CD14-positive monocyte (primary cell): ENCODE measurements at regions not wholly inside any gene's neighbourhood (a gene's known extent, or its start where the extent isn't known, plus 50 kb on each side); places are given as distances from the start of the nearest gene placed in this dataset.
A peak's percentile ranks its signal among the peaks of the same experiment; 100 is the strongest.

Source experiments
- DNase-seq, 3 donors: peaks; one replicate each; pipeline ENCODE4 v3.0.0-alpha.2; 2011 to 2022
- H2AFZ ChIP-seq: 2 replicates; pipeline ENCODE4 v1.6.0; 2012; ENCODE audit warnings: mild to moderate bottlenecking, low read depth, low read length, inconsistent platforms; ENCODE audit not compliant: insufficient read depth, poor library complexity, severe bottlenecking
- H3K27ac ChIP-seq, 2 donors: 1 replicate in 1 of 2; 2 replicates in 1 of 2; pipeline ENCODE4 v1.5.1; 2012 to 2013; ENCODE audit warnings: low read length in 2 of 2, control low read depth in 1 of 2, inconsistent platforms in 1 of 2, low read depth in 1 of 2, mild to moderate bottlenecking in 1 of 2
- H3K27me3 ChIP-seq, 2 donors: one replicate each; pipeline versions ENCODE4 v1.6.0 to v1.6.1; 2011 to 2013; ENCODE audit warnings: low read length in 2 of 2; ENCODE audit not compliant: control insufficient read depth in 2 of 2, insufficient read depth in 2 of 2
- H3K36me3 ChIP-seq, 2 donors: replicated peaks in 1 of 2; 1 replicate in 1 of 2; 2 replicates in 1 of 2; pipeline versions ENCODE4 v1.5.1 to v1.6.1; 2012 to 2013; ENCODE audit warnings: low read length in 2 of 2, control low read depth in 1 of 2, inconsistent platforms in 1 of 2, mild to moderate bottlenecking in 1 of 2; ENCODE audit not compliant: insufficient read depth in 2 of 2, control insufficient read depth in 1 of 2
- H3K4me1 ChIP-seq, 2 donors: 1 replicate in 1 of 2; 2 replicates in 1 of 2; pipeline versions ENCODE4 v1.5.1 to v1.6.1; 2012 to 2013; ENCODE audit warnings: low read length in 2 of 2, control low read depth in 1 of 2, inconsistent platforms in 1 of 2, mild to moderate bottlenecking in 1 of 2, moderate library complexity in 1 of 2; ENCODE audit not compliant: insufficient read depth in 2 of 2, control insufficient read depth in 1 of 2
- H3K4me2 ChIP-seq: replicated peaks from 2 replicates; pipeline ENCODE3; 2012; ENCODE audit warnings: low read length, moderate library complexity, mild to moderate bottlenecking; ENCODE audit not compliant: poor library complexity, severe bottlenecking; ENCODE audit errors: extremely low read depth
- H3K4me3 ChIP-seq, 3 experiments: fragments of 200-600 bp in 1 of 3; sonication (generic) in 1 of 3; replicated peaks in 1 of 3; 1 replicate in 2 of 3; 2 replicates in 1 of 3; pipeline ENCODE4 v1.5.1; 2011 to 2013; ENCODE audit warnings: low read length in 3 of 3, mild to moderate bottlenecking in 3 of 3, control low read depth in 2 of 3, low read depth in 2 of 3, inconsistent platforms in 1 of 3, moderate library complexity in 1 of 3
- H3K79me2 ChIP-seq: 2 replicates; pipeline ENCODE4 v1.6.0; 2012; ENCODE audit warnings: mild to moderate bottlenecking, control low read depth, inconsistent platforms, low read length, moderate library complexity; ENCODE audit not compliant: insufficient read depth
- H3K9ac ChIP-seq: 2 replicates; pipeline ENCODE4 v1.6.0; 2017; ENCODE audit warnings: low read length, mild to moderate bottlenecking; ENCODE audit not compliant: insufficient read depth, poor library complexity, severe bottlenecking
- H3K9me3 ChIP-seq, 2 donors: replicated peaks in 1 of 2; 1 replicate in 1 of 2; 2 replicates in 1 of 2; pipeline versions ENCODE4 v1.5.1 to v1.6.1; 2012 to 2013; ENCODE audit warnings: low read length in 2 of 2, control low read depth in 1 of 2; ENCODE audit not compliant: control insufficient read depth in 1 of 2, insufficient read depth in 1 of 2
- H4K20me1 ChIP-seq: 2 replicates; pipeline ENCODE4 v1.6.0; 2012; ENCODE audit warnings: mild to moderate bottlenecking, low read length, control low read depth, moderate library complexity; ENCODE audit not compliant: insufficient read depth
- H3K27ac Mint-ChIP-seq, 7 donors: one replicate each; pipeline ENCODE4 v1.8.0; 2020; ENCODE audit warnings: mild to moderate bottlenecking in 7 of 7, mixed read lengths in 7 of 7, moderate library complexity in 6 of 7, inconsistent platforms in 2 of 7
- H3K27me3 Mint-ChIP-seq, 3 donors: one replicate each; pipeline ENCODE4 v1.8.0; 2021 to 2022; ENCODE audit warnings: low read depth in 3 of 3, mild to moderate bottlenecking in 3 of 3, mixed read lengths in 3 of 3, moderate library complexity in 3 of 3, inconsistent platforms in 1 of 3
- H3K36me3 Mint-ChIP-seq, 2 donors: one replicate each; pipeline ENCODE4 v1.8.0; 2020; ENCODE audit warnings: mixed read lengths in 2 of 2, inconsistent platforms in 1 of 2, mild to moderate bottlenecking in 1 of 2
- H3K4me1 Mint-ChIP-seq: one replicate; pipeline ENCODE4 v1.8.0; 2020; ENCODE audit warnings: mild to moderate bottlenecking, mixed read lengths
- H3K4me3 Mint-ChIP-seq, 2 donors: one replicate each; pipeline ENCODE4 v1.8.0; 2020; ENCODE audit warnings: mild to moderate bottlenecking in 2 of 2, mixed read lengths in 2 of 2, moderate library complexity in 1 of 2
- H3K9me3 Mint-ChIP-seq, 7 donors: one replicate each; pipeline ENCODE4 v1.8.0; 2020 to 2022; ENCODE audit warnings: mixed read lengths in 7 of 7, mild to moderate bottlenecking in 6 of 7, moderate library complexity in 6 of 7, inconsistent platforms in 2 of 7
- CTCF ChIP-seq: fragments of 200-600 bp; IDR thresholded peaks from one replicate; pipeline ENCODE4 v1.8.0; 2022; ENCODE audit warnings: antibody characterized with exemption, mild to moderate bottlenecking
- WGBS: methylation state at CpG from one replicate; pipeline ENCODE4 v1.1.5; 2013; ENCODE audit warnings: missing lambda C conversion rate; ENCODE audit not compliant: insufficient coverage; 5-methylcytosine and 5-hydroxymethylcytosine counted together
- intact Hi-C, 2 donors: fragments of 100-400 bp; cut with micrococcal nuclease; formaldehyde crosslinking; loops; one replicate each; pipeline versions ENCODE4 v1.15.0 to v1.15.1; 2023

- no peak for TF ChIP-seq CTCF
- H3K4me1 ChIP-seq: no peaks in the 10 kb centered on the region
- H3K9ac ChIP-seq: no peak overlapping the region
- DNase-seq: no peak
- H3K9me3 Mint-ChIP-seq: peaks cover 0 to 1% (median 0%) of the 10 kb centered on the region in 7 donors
- WGBS: 88% methylated on average over 2 of the region's 6 CpGs
- H3K9me3 ChIP-seq: no peaks in the 10 kb centered on the region
- no peak overlapping the region for H3K4me3 Mint-ChIP-seq
- H2AFZ ChIP-seq: no peak overlapping the region
- no peaks in the 10 kb centered on the region for H4K20me1 ChIP-seq
- H3K36me3 Mint-ChIP-seq: no peaks in the 10 kb centered on the region
- no peak overlapping the region for H3K27ac ChIP-seq
- no peak overlapping the region for H3K27ac Mint-ChIP-seq
- intact Hi-C loops: no loop called here
- H3K4me1 Mint-ChIP-seq: no peaks in the 10 kb centered on the region
- peaks cover 0 to 5% (median 2%) of the 10 kb centered on the region in 3 donors for H3K27me3 Mint-ChIP-seq
- no peaks in the 10 kb centered on the region for H3K27me3 ChIP-seq
- no peaks in the 10 kb centered on the region for H3K79me2 ChIP-seq
- H3K4me2 ChIP-seq: no peak overlapping the region
- H3K36me3 ChIP-seq: no peaks in the 10 kb centered on the region
- H3K4me3 ChIP-seq: no peak overlapping the region
Observed at GRCh38 chr5:2166979-2167377, 284.3 kb upstream of the IRX4 start.

- Histone ChIP-seq H3K36me3 (no peaks in the 10 kb centered on the region), H4K20me1 (no peaks in the 10 kb centered on the region), H2AFZ (no peak overlapping the region), H3K4me2 (no peak overlapping the region), H3K27ac (no peak overlapping the region), H3K79me2 (no peaks in the 10 kb centered on the region), H3K9me3 (no peaks in the 10 kb centered on the region), H3K4me1 (no peaks in the 10 kb centered on the region), H3K27me3 (no peaks in the 10 kb centered on the region), H3K4me3 (no peak overlapping the region), H3K9ac (no peak overlapping the region)
- Mint-ChIP-seq H3K27me3 (peaks cover 0 to 5% (median 2%) of the 10 kb centered on the region in 3 donors), H3K9me3 (no peaks in the 10 kb centered on the region), H3K27ac (peak overlapping the region in 1 of 7 donors; percentile 26), H3K36me3 (no peaks in the 10 kb centered on the region), H3K4me1 (no peaks in the 10 kb centered on the region), H3K4me3 (no peak overlapping the region)
- no peak for DNase-seq
- no peak for TF ChIP-seq CTCF
- 94% methylated on average over 11 of the region's 17 CpGs for WGBS
- intact Hi-C loops: no loop called here
Observed at GRCh38 chr5:2166306-2166978, 283.7 kb upstream of the IRX4 start.
